GM23248 (cell line): ENCODE measurements at regions not wholly inside any gene's neighbourhood (a gene's known extent, or its start where the extent isn't known, plus 50 kb on each side); places are given as distances from the start of the nearest gene placed in this dataset.

ENCODE experiments used
- DNase-seq: peaks from one replicate; pipeline ENCODE4 v3.0.0-alpha.2; 2015
- H2AFZ ChIP-seq: fragments of 200-600 bp; sonication (generic); 2 replicates; pipeline ENCODE4 v1.6.1; 2016; ENCODE audit warnings: antibody characterized with exemption
- H3F3A ChIP-seq: fragments of 200-600 bp; sonication (generic); 2 replicates; pipeline ENCODE4 v1.6.1; 2016; ENCODE audit warnings: mild to moderate bottlenecking, antibody characterized with exemption, mixed run types; ENCODE audit not compliant: insufficient read depth
- H3K27ac ChIP-seq: fragments of 200-600 bp; sonication (generic); 2 replicates; pipeline ENCODE4 v1.5.1; 2016; ENCODE audit warnings: mild to moderate bottlenecking
- H3K27me3 ChIP-seq: fragments of 200-600 bp; sonication (generic); replicated peaks from 2 replicates; pipeline ENCODE4 v1.6.1; 2016; ENCODE audit warnings: mild to moderate bottlenecking; ENCODE audit not compliant: insufficient read depth
- H3K36me3 ChIP-seq: fragments of 200-600 bp; sonication (generic); 2 replicates; pipeline ENCODE4 v1.6.1; 2016; ENCODE audit warnings: low read depth, mild to moderate bottlenecking
- H3K4me1 ChIP-seq: fragments of 200-600 bp; sonication (generic); 2 replicates; pipeline ENCODE4 v1.6.1; 2016; ENCODE audit warnings: mild to moderate bottlenecking; ENCODE audit not compliant: insufficient read depth
- H3K4me2 ChIP-seq: fragments of 200-600 bp; sonication (generic); one replicate; pipeline ENCODE4 v1.6.1; 2016; ENCODE audit warnings: mild to moderate bottlenecking; ENCODE audit not compliant: unreplicated experiment
- H3K4me3 ChIP-seq: fragments of 200-600 bp; sonication (generic); 2 replicates; pipeline ENCODE4 v1.5.1; 2016; ENCODE audit warnings: mild to moderate bottlenecking
- H3K79me2 ChIP-seq: fragments of 200-600 bp; sonication (generic); 2 replicates; pipeline ENCODE4 v1.6.1; 2016; ENCODE audit warnings: mild to moderate bottlenecking; ENCODE audit not compliant: insufficient read depth
- H3K9ac ChIP-seq: fragments of 200-600 bp; sonication (generic); 2 replicates; pipeline ENCODE4 v1.6.1; 2016; ENCODE audit warnings: mild to moderate bottlenecking
- H3K9me2 ChIP-seq: fragments of 200-600 bp; sonication (generic); 2 replicates; pipeline ENCODE4 v1.6.1; 2016; ENCODE audit warnings: mixed run types, mild to moderate bottlenecking, moderate library complexity; ENCODE audit not compliant: insufficient read depth
- H3K9me3 ChIP-seq: fragments of 200-600 bp; sonication (generic); one replicate; pipeline ENCODE4 v1.6.1; 2017; ENCODE audit warnings: low read depth
- H4K20me1 ChIP-seq: fragments of 200-600 bp; sonication (generic); 2 replicates; pipeline ENCODE4 v1.6.0; 2016; ENCODE audit not compliant: insufficient read depth
- EZH2 ChIP-seq: fragments of 200-600 bp; sonication (generic); IDR thresholded peaks from 2 replicates; pipeline ENCODE4 v1.6.1; 2018; ENCODE audit warnings: antibody characterized with exemption, mild to moderate bottlenecking; ENCODE audit not compliant: insufficient read depth, poor library complexity, severe bottlenecking
- EZH2phosphoT487 ChIP-seq: fragments of 200-600 bp; sonication (generic); IDR thresholded peaks from 2 replicates; pipeline ENCODE4 v1.6.1; 2018; ENCODE audit warnings: antibody characterized with exemption, moderate library complexity, mild to moderate bottlenecking, low read depth; ENCODE audit not compliant: insufficient read depth
- WGBS, 2 experiments: methylation state at CpG; one replicate each; pipeline ENCODE4 v1.1.6; 2015 to 2017; ENCODE audit warnings: low lambda C conversion rate in 2 of 2, low coverage in 1 of 2; ENCODE audit errors: missing lambda C conversion rate in 2 of 2; 5-methylcytosine and 5-hydroxymethylcytosine counted together
- in situ Hi-C: fragments of 300-500 bp; cut with MboI; formaldehyde crosslinking; loops from 2 replicates; pipeline ENCODE4 v1.15.0; 2020

DNA sequence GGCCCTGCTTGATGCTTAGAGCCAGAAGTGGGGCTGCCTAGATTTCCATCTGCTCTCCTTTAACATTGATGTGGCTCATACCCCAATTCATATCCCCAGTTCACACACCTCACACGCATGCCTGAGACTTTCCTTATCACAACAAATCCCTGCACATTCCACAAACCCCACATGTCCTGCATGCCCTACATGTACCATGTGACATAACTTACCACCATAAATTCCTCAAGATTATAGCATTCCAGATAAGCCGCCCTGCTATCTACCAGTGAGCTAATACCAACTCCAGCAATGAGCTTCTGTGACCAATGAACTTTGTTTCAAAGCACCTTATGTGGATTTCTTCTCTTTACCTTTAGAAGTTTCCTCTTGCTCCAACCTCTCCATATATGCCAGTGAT, 104.7 kb upstream of the RAB11FIP2 start:
- H3K27ac ChIP-seq = no peak overlapping the region
- 80 to 88% methylated on average over 2 of the region's 2 CpGs for WGBS, 2 experiments
- H3K4me2 ChIP-seq = no peak overlapping the region
- in situ Hi-C loops = no loop called here
- TF ChIP-seq EZH2phosphoT487 = no peak
- no peak for TF ChIP-seq EZH2
- H2AFZ ChIP-seq = no peak overlapping the region
- H3K27me3 ChIP-seq = no peaks in the 10 kb centered on the region
- H3K4me3 ChIP-seq = no peak overlapping the region
- H3K9ac ChIP-seq = no peak overlapping the region
- no peaks in the 10 kb centered on the region for H3K36me3 ChIP-seq
- no peaks in the 10 kb centered on the region for H3K79me2 ChIP-seq
- H3K4me1 ChIP-seq = no peaks in the 10 kb centered on the region
- no peaks in the 10 kb centered on the region for H3K9me2 ChIP-seq
- no peaks in the 10 kb centered on the region for H4K20me1 ChIP-seq
- H3F3A ChIP-seq = no peaks in the 10 kb centered on the region
- no peak for DNase-seq
- H3K9me3 ChIP-seq = no peaks in the 10 kb centered on the region

DNA sequence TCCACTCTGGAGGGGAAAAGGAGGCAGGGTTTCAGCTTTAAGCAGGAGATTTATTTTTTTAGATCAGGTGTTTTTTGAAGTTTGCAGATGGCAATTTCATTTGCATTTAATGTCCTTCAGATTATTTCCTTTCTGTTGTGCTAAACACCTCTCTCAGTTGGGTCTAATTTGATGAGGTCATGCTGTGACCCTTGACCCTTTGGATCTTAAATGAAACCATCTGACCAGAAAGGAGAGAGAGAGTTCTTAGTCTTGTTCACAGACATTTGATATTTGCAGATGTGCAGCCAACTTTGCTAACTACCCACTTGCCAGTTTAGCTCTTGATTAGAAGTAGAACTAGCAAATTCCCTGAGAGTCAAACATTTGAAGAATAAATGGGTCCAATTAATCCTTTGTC, 101.5 kb upstream of the RAB11FIP2 start:
- no peaks in the 10 kb centered on the region for H3K9me3 ChIP-seq
- no peaks in the 10 kb centered on the region for H3K4me1 ChIP-seq
- no peak overlapping the region for H3K4me3 ChIP-seq
- DNase-seq = no peak
- no peak for TF ChIP-seq EZH2
- no peak for TF ChIP-seq EZH2phosphoT487
- H3K9me2 ChIP-seq = no peaks in the 10 kb centered on the region
- no peak overlapping the region for H3K4me2 ChIP-seq
- in situ Hi-C loops = no loop called here
- no peak overlapping the region for H3K9ac ChIP-seq
- H4K20me1 ChIP-seq = no peaks in the 10 kb centered on the region
- H3K27ac ChIP-seq = no peak overlapping the region
- no peaks in the 10 kb centered on the region for H3K36me3 ChIP-seq
- no peaks in the 10 kb centered on the region for H3F3A ChIP-seq
- no peaks in the 10 kb centered on the region for H3K27me3 ChIP-seq
- no peaks in the 10 kb centered on the region for H3K79me2 ChIP-seq
- H2AFZ ChIP-seq = no peak overlapping the region

DNA sequence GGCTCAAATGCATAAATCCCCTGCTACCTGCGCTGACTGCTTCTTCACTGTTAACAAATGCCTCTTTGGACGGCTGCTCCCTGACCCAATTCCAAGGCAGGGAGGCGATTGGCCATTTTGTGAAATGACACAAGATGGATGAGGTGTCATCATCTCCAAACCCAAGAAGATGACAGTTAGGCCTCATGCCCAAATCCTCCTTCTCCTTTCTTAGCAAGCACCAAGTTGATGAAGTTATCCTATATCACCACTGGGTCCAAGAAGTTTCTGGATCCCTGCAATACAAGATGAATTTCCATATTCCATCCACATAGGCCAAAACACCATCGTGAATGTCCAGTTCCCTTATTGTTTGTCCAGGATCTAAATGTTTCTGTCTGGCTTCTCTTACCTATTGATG, 98.5 kb upstream of the RAB11FIP2 start:
- TF ChIP-seq EZH2 (no peak), EZH2phosphoT487 (no peak)
- no peak for DNase-seq
- H3K36me3 ChIP-seq = no peaks in the 10 kb centered on the region
- in situ Hi-C loops = no loop called here
- no peak overlapping the region for H3K27ac ChIP-seq
- no peak overlapping the region for H3K4me3 ChIP-seq
- 37 to 39% methylated on average over 4 of the region's 4 CpGs for WGBS, 2 experiments
- H3K9me2 ChIP-seq = no peaks in the 10 kb centered on the region
- H3K9me3 ChIP-seq = no peaks in the 10 kb centered on the region
- no peaks in the 10 kb centered on the region for H3K27me3 ChIP-seq
- H3K79me2 ChIP-seq = no peaks in the 10 kb centered on the region
- no peak overlapping the region for H2AFZ ChIP-seq
- no peak overlapping the region for H3K9ac ChIP-seq
- no peaks in the 10 kb centered on the region for H3F3A ChIP-seq
- H4K20me1 ChIP-seq = no peaks in the 10 kb centered on the region
- no peaks in the 10 kb centered on the region for H3K4me1 ChIP-seq
- no peak overlapping the region for H3K4me2 ChIP-seq

- in situ Hi-C loops = no loop called here
- Histone ChIP-seq H3K4me3 (no peak overlapping the region), H3K4me1 (0 out of 2 replicates have a peak, but pooled peaks cover 7% of the 10 kb centered on the region), H3K9ac (no peak overlapping the region), H2AFZ (no peak overlapping the region), H3K79me2 (no peaks in the 10 kb centered on the region), H4K20me1 (no peaks in the 10 kb centered on the region), H3K4me2 (no peak overlapping the region), H3F3A (no peaks in the 10 kb centered on the region), H3K9me2 (no peaks in the 10 kb centered on the region), H3K27me3 (no peaks in the 10 kb centered on the region), H3K27ac (no peak overlapping the region), H3K36me3 (no peaks in the 10 kb centered on the region), H3K9me3 (no peaks in the 10 kb centered on the region)
- no peak for DNase-seq
- TF ChIP-seq EZH2phosphoT487 = no peak
- no peak for TF ChIP-seq EZH2
- 85 to 91% methylated on average over 6 of the region's 6 CpGs for WGBS, 2 experiments
Measured at GRCh38 chr10:118141471-118141870, 94.7 kb upstream of the RAB11FIP2 start.

DNA sequence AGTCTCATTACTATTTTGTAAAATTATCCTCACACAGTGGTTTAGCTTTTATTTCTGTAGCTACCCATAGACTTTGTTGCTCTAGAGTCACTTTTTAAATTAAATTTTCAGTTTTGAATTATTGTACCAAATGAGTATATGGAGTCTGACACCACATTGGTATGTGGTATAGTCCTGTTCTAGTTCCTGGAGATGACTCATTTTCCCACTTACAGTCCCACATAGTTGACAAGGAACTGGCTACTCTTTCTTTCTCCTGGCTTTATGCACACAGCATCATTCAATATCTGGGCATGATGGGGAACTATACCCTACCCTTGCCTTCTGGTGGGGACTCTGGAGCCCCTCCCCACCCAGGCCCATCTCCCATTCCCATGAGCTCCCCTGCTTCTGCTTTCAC, 92.6 kb upstream of the RAB11FIP2 start:
- Histone ChIP-seq H3K79me2 (no peaks in the 10 kb centered on the region), H3K4me2 (no peak overlapping the region)

More for the DNA sequence above, 92.6 kb upstream of the RAB11FIP2 start:
- H3K27me3 ChIP-seq = no peaks in the 10 kb centered on the region
- 0 out of 2 replicates have a peak, but pooled peaks cover 7% of the 10 kb centered on the region for H3K4me1 ChIP-seq
- no peak overlapping the region for H3K4me3 ChIP-seq
- TF ChIP-seq EZH2 = no peak
- TF ChIP-seq EZH2phosphoT487 = no peak
- H3K27ac ChIP-seq = no peak overlapping the region
- H3K9ac ChIP-seq = no peak overlapping the region
- H3K9me3 ChIP-seq = no peaks in the 10 kb centered on the region
- H3K36me3 ChIP-seq = no peaks in the 10 kb centered on the region
- in situ Hi-C loops = no loop called here
- no peak overlapping the region for H2AFZ ChIP-seq
- H4K20me1 ChIP-seq = no peaks in the 10 kb centered on the region
- no peaks in the 10 kb centered on the region for H3F3A ChIP-seq
- no peaks in the 10 kb centered on the region for H3K9me2 ChIP-seq
- DNase-seq = peak; percentile 65
